Activated B cell treated with CpG ODN at 0.5 μM for 24 hours (primary cell): ENCODE measurements at regions not wholly inside any gene's neighbourhood (a gene's known extent, or its start where the extent isn't known, plus 50 kb on each side); places are given as distances from the start of the nearest gene placed in this dataset.

Source experiments
- ATAC-seq: fragments of 200-7000 bp; cut with Tn5 transposase; one replicate; pipeline ENCODE4 v1.10.0; 2021; ENCODE audit warnings: low read depth, mild to moderate bottlenecking, moderate library complexity
- CTCF ChIA-PET: fragments of 350-600 bp; sonication (Branson Sonifier 250); formaldehyde crosslinking; loops from one replicate; lab custom pipeline; 2021; ENCODE audit warnings: antibody characterized with exemption; lab: Charles Lee
- POLR2A ChIA-PET: fragments of 350-600 bp; sonication (Branson Sonifier 250); formaldehyde crosslinking; loops from one replicate; lab custom pipeline; 2021; ENCODE audit warnings: antibody characterized with exemption; lab: Charles Lee
- DNase-seq: peaks from one replicate; pipeline ENCODE4 v3.0.0; 2022
- H3K27ac Mint-ChIP-seq: one replicate; pipeline ENCODE4 v1.8.0; 2020; ENCODE audit warnings: mixed read lengths
- H3K27me3 Mint-ChIP-seq: one replicate; pipeline ENCODE4 v1.8.0; 2021; ENCODE audit warnings: mixed read lengths
- H3K36me3 Mint-ChIP-seq: one replicate; pipeline ENCODE4 v1.8.0; 2021; ENCODE audit warnings: low read depth, mixed read lengths
- H3K4me1 Mint-ChIP-seq: one replicate; pipeline ENCODE4 v1.8.0; 2021; ENCODE audit warnings: mixed read lengths
- H3K4me3 Mint-ChIP-seq: one replicate; pipeline ENCODE4 v1.8.0; 2020; ENCODE audit warnings: mild to moderate bottlenecking, mixed read lengths
- H3K9me3 Mint-ChIP-seq: one replicate; pipeline ENCODE4 v1.8.0; 2020; ENCODE audit warnings: mixed read lengths
- intact Hi-C: fragments of 100-400 bp; cut with micrococcal nuclease; formaldehyde crosslinking; loops from one replicate; pipeline ENCODE4 v1.15.1; 2024
- TF ChIP-seq, protein P1 (sequence below): fragments of 200-600 bp; IDR thresholded peaks from one replicate; pipeline ENCODE4 v1.8.0; 2022; ENCODE audit warnings: antibody characterized with exemption, mild to moderate bottlenecking

DNA sequence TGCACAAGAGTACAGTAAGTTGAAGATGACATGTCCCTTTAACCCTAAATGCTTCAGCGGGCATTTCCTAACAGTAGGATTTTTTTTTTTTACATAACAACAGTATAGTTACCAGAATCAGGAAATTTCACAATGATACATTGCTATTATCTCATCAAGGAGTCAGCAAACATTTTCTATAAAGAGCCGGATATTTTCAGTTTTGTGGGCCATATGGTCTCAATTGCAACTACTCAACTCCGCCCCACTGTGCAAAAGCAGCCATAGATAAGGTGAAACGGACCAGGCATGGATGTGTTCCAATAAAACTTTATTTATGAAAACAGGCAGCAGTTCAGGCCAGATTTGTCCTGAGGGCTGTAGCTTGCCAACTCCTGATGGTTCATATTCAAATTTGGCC, 130.6 kb downstream of the SMAD6 start:
- ChIA-PET CTCF (no interaction called here), POLR2A (no interaction called here)
- ATAC-seq = no peak
- peaks cover 46% of the 10 kb centered on the region for H3K4me1 Mint-ChIP-seq
- no peak for DNase-seq
- TF ChIP-seq, protein P1, sequence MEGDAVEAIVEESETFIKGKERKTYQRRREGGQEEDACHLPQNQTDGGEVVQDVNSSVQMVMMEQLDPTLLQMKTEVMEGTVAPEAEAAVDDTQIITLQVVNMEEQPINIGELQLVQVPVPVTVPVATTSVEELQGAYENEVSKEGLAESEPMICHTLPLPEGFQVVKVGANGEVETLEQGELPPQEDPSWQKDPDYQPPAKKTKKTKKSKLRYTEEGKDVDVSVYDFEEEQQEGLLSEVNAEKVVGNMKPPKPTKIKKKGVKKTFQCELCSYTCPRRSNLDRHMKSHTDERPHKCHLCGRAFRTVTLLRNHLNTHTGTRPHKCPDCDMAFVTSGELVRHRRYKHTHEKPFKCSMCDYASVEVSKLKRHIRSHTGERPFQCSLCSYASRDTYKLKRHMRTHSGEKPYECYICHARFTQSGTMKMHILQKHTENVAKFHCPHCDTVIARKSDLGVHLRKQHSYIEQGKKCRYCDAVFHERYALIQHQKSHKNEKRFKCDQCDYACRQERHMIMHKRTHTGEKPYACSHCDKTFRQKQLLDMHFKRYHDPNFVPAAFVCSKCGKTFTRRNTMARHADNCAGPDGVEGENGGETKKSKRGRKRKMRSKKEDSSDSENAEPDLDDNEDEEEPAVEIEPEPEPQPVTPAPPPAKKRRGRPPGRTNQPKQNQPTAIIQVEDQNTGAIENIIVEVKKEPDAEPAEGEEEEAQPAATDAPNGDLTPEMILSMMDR = no peak
- H3K27me3 Mint-ChIP-seq = no peaks in the 10 kb centered on the region
- peak overlapping the region; percentile 50 for H3K4me3 Mint-ChIP-seq
- H3K9me3 Mint-ChIP-seq = no peaks in the 10 kb centered on the region
- intact Hi-C loops = loop anchor here (2.0 kb wide), 1 partner anchor 18 kb away; no protein-coding TSS in a partner anchor
- H3K27ac Mint-ChIP-seq = peak overlapping the region; percentile 8
- H3K36me3 Mint-ChIP-seq = no peaks in the 10 kb centered on the region

DNA sequence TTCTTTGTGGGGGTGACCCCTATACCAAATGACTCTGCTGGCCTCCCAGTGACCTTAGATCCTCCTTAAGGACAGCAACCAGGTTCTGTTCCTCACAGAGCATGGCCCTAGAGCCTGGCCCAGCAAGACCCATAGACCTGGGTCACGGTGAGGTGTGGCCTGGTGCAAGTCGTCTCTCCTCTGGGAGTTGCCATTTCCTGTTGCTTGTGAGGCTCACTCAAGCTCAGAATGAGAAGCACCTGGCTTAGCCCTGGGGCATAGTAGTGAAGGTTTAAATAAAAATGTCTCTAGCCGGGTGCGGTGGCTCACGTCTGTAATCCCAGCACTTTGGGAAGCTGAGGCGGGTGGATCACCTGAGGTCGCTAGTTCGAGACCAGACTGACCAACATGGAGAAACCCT, 131.3 kb downstream of the SMAD6 start:
- peak overlapping the region; percentile 85 for H3K27ac Mint-ChIP-seq
- CTCF ChIA-PET = interaction anchor here (1.6 to 2.3 kb wide), 2 partner anchors 18 to 30 kb away, joined by 4 to 8 read pairs; no protein-coding TSS in a partner anchor

DNA sequence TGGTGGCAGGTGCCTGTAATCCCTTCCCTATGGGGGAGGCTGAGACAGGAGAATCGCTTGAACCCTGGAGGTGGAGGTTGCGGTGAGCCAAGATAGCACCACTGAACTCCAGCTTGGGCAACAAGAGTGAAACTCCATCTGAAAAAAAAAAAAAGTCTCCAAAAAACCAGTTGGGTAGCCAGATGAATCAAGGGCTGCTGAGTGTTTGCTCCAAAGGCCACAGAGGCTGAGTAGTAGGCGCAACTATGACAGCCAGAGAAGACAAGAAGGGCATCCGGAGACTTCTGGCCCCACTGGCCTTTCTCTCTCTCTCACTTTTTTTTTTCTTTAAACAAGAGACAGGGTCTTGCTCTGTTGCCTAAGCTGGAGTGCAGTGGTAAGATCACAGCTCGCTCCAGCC, 131.8 kb downstream of the SMAD6 start:
- TF ChIP-seq, protein P1 = no peak
- CTCF ChIA-PET = interaction anchor here (1.6 to 2.3 kb wide), 2 partner anchors 18 to 30 kb away, joined by 4 to 8 read pairs; no protein-coding TSS in a partner anchor
- peaks cover 49% of the 10 kb centered on the region for H3K4me1 Mint-ChIP-seq
- no peaks in the 10 kb centered on the region for H3K36me3 Mint-ChIP-seq
- no peak for DNase-seq
- H3K4me3 Mint-ChIP-seq = peak overlapping the region; percentile 58
- intact Hi-C loops = loop anchor here (2.0 kb wide), 1 partner anchor 17 kb away; no protein-coding TSS in a partner anchor
- H3K9me3 Mint-ChIP-seq = no peaks in the 10 kb centered on the region
- H3K27ac Mint-ChIP-seq = peak overlapping the region; percentile 85
- no peaks in the 10 kb centered on the region for H3K27me3 Mint-ChIP-seq
- POLR2A ChIA-PET = interaction anchor here (1.0 to 1.2 kb wide), 2 partner anchors 32 to 328 kb away, joined by 3 read pairs; partner anchors contain the start of genes RPL4 and ZWILCH
- no peak for ATAC-seq

More for the DNA sequence above, 131.3 kb downstream of the SMAD6 start:
- POLR2A ChIA-PET = interaction anchor here (1.0 kb wide), 1 partner anchor 33 kb away, joined by 3 read pairs; no protein-coding TSS in a partner anchor
- Mint-ChIP-seq H3K36me3 (no peaks in the 10 kb centered on the region), H3K4me1 (peaks cover 46% of the 10 kb centered on the region), H3K27me3 (no peaks in the 10 kb centered on the region), H3K9me3 (no peaks in the 10 kb centered on the region), H3K4me3 (peak overlapping the region; percentile 58)
- ATAC-seq = peak; percentile 96
- intact Hi-C loops = loop anchor here (2.0 kb wide), 1 partner anchor 17 kb away; no protein-coding TSS in a partner anchor
- no peak for DNase-seq
- TF ChIP-seq, protein P1 = no peak

DNA sequence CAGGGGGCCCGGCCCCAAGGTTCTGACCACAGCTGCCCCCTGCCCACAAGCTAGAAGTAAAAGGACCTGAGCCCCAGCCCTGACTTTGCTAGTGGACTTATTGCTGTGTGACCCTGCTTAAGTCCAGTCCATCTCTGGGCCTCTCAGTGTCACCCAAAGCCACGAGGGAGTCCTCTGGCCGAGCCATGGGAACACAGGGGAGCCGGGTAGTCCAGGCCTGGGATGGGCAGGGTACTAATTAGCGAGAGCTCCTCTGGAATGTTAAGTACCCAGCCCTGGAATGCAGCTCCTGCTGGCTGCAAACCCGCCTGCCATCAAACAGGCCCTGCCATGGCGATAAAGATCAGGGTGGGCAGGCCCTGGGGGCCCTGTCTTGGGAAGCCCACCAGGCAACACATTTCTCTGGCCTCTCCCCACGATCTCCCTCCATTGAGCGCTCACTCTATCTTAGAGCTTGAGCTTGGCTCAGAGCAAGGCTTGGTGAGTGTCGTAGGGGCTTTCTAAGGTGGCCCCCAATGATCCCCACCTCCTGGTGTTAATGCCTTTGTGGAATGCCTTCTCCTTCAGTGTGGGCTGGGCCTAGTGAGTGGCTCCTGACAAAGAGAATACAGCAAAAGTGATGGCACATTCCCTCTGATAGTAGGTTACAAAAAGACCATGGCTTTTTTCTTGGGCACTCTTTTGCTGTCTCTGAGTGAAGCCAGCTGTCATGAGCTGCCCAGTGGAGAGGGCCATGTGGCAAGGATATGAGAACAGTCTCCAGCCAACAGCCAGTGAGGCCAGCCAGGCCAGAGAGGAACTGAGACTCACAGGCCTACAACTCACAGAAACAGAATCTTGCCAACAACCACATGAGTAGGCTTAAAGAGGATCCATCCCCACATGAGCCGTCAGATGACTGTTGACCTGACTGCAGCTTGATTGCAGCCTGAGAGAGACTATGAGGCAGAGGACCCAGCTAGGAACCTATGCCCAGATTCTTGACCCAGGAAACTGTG, 133.1 kb downstream of the SMAD6 start:
- H3K27ac Mint-ChIP-seq = no peak overlapping the region
- H3K9me3 Mint-ChIP-seq = no peaks in the 10 kb centered on the region
- no peak overlapping the region for H3K4me3 Mint-ChIP-seq

More for the DNA sequence above, 133.1 kb downstream of the SMAD6 start:
- ChIA-PET POLR2A (interaction anchor here (1.2 kb wide), 1 partner anchor 330 kb away, joined by 3 read pairs; the partner anchor contains the start of genes RPL4 and ZWILCH), CTCF (interaction anchor here (2.3 kb wide), 1 partner anchor 16 kb away, joined by 8 read pairs; no protein-coding TSS in a partner anchor)
- no peaks in the 10 kb centered on the region for H3K36me3 Mint-ChIP-seq
- ATAC-seq (peak; percentile 17), DNase-seq (no peak)
- H3K27me3 Mint-ChIP-seq = no peaks in the 10 kb centered on the region
- TF ChIP-seq, protein P1 = no peak
- H3K4me1 Mint-ChIP-seq = peaks cover 51% of the 10 kb centered on the region
- intact Hi-C loops = no loop called here
